ENCODE measurements at regions not wholly inside any gene's neighbourhood (a gene's known extent, or its start where the extent isn't known, plus 50 kb on each side); places are given as distances from the start of the nearest gene placed in this dataset.

DNA sequence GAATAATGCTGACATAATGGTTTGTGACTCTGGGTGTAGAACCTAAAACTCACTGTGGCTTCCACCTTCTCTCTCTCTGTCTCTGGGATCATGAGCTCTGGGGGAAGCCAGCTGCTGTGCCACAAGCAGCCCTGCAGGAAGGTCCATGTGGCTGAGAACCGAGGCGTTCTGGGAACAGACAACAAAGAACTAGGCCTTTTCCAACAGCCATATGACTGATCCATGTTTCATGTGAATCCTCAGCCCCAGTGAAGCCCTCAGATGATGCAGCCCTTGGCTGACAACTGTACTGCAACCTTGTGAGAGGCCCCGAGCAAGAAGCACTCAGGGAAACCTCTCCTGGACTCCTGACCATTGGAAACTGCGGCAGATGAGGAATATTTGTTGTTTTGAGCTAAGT lies 56.6 kb downstream of the HLA-G start:
- no peak for DNase-seq (ENCODE audit: low read depth)

DNA sequence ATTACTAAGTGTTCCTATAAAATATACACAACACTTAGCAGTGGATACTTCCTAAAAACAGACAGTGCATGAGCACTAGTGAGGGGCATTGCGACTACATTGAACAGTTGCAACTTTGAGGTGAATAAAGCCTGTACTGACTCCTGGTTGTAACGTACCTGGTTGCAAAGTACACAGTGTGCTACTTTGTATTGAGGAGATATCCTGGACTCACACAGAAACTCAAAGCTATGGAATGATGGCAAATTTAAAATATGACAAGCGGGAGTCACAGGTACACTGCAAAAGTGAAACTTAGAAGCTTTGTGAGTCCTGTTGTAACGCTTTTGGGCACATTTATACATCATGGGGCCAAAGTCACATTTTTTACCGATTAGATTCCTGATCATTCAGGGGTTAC lies 55.6 kb upstream of the HLA-A start:
- no peak for DNase-seq (ENCODE audit: low read depth)

GRCh38 chr6:29887330-29887818 lies 55.0 kb upstream of the HLA-A start:
- DNase-seq (ENCODE audit: low read depth): peak; percentile 37

DNA sequence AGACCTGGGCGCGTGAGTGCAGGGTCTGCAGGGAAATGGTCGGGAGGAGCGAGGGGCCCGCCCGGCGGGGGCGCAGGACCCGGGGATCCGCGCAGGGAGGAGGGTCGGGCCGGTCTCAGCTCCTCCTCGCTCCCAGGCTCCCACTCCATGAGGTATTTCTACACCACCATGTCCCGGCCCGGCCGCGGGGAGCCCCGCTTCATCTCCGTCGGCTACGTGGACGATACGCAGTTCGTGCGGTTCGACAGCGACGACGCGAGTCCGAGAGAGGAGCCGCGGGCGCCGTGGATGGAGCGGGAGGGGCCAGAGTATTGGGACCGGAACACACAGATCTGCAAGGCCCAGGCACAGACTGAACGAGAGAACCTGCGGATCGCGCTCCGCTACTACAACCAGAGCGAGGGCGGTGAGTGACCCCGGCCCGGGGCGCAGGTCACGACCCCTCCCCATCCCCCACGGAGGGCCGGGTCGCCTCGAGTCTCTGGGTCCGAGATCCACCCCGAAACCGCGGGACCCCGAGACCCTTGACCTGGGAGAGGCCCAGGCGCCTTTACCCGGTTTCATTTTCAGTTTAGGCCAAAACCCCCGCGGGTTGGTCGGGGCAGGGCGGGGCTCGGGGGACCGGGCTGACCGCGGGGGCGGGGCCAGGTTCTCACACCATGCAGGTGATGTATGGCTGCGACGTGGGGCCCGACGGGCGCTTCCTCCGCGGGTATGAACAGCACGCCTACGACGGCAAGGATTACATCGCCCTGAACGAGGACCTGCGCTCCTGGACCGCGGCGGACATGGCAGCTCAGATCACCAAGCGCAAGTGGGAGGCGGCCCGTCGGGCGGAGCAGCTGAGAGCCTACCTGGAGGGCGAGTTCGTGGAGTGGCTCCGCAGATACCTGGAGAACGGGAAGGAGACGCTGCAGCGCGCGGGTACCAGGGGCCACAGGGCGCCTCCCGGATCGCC lies 54.2 kb upstream of the HLA-A start:
- DNase-seq (ENCODE audit: low read depth): peak; percentile 53
